AG10803 (cell line): ENCODE measurements at regions not wholly inside any gene's neighbourhood (a gene's known extent, or its start where the extent isn't known, plus 50 kb on each side); places are given as distances from the start of the nearest gene placed in this dataset.
A peak's percentile ranks its signal among the peaks of the same experiment; 100 is the strongest.

Source experiments
- DNase-seq: peaks from one replicate; pipeline ENCODE4 v3.0.0; 2010; ENCODE audit warnings: low read depth
- H3K4me3 ChIP-seq: 2 replicates; pipeline ENCODE4 v1.5.1; 2011; ENCODE audit warnings: mild to moderate bottlenecking, low read length, control low read depth
- TF ChIP-seq, protein P1 (sequence below): conservative IDR thresholded peaks from 2 replicates; pipeline ENCODE4 v1.5.1; 2011; ENCODE audit warnings: mild to moderate bottlenecking, low read length, control low read depth, inconsistent platforms

DNA sequence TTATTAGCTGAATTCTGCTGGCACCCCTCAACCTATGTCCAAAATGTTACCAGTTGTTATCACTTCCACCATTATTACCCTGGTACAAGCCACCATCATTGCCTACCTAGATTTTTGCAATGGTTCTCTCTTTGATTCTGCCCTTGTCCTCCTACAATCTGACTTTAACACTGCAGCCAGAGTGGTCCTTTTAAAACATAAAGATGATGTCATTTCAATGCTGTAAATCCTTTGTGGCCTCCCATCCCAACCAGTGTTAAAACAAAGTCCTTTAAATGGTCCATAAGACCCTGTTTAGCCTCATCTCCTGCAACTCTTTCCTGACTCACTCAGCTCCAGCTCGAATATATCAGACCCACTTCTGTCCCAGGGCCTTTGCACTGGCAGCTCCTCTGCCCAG is 54.9 kb upstream of the FSTL4 start:
- TF ChIP-seq, protein P1, sequence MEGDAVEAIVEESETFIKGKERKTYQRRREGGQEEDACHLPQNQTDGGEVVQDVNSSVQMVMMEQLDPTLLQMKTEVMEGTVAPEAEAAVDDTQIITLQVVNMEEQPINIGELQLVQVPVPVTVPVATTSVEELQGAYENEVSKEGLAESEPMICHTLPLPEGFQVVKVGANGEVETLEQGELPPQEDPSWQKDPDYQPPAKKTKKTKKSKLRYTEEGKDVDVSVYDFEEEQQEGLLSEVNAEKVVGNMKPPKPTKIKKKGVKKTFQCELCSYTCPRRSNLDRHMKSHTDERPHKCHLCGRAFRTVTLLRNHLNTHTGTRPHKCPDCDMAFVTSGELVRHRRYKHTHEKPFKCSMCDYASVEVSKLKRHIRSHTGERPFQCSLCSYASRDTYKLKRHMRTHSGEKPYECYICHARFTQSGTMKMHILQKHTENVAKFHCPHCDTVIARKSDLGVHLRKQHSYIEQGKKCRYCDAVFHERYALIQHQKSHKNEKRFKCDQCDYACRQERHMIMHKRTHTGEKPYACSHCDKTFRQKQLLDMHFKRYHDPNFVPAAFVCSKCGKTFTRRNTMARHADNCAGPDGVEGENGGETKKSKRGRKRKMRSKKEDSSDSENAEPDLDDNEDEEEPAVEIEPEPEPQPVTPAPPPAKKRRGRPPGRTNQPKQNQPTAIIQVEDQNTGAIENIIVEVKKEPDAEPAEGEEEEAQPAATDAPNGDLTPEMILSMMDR = no peak
- DNase-seq = no peak
- H3K4me3 ChIP-seq = no peak overlapping the region

DNA sequence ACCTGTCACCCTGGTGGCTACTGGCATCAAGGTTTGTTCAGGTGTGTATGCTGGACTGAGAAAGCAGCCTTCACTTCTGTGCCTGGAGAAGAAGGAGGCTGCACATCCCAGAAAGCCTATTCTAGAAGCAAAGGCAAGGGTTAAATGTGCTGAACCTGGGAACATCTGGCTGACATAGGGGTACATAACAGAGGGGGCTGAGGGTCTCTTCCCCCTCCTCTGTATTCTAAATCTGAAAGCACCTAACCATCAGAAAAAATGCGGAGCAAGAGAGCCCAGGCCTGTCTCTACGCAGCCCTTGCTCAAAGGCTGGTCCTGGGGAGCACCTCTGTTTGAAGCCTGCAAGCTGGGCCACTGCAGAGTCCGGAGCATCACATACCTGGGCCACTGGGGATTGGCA is 53.2 kb upstream of the FSTL4 start:
- no peak for DNase-seq
- H3K4me3 ChIP-seq = no peak overlapping the region
- TF ChIP-seq, protein P1 = no peak

DNA sequence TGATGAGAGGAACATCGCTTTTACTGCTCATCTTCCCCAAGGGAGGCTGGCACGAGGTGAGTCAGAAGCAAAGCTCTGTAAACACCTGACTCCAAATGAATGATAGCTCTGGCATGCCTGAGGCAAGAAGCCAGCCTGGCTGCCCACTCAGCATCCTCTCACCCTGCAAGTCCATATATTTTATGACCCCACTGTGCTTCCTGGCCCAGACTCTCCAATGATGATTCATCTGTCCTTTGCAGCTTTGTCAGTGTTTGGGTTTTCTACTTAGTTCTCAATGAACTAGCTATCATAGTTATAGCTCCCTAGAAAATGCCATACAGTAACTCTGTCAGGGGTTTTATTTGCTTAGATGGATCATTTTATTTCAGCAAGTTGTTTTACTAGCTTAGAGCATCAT is 52.1 kb upstream of the FSTL4 start:
- TF ChIP-seq, protein P1 = no peak
- no peak overlapping the region for H3K4me3 ChIP-seq
- DNase-seq = peak; percentile 1

DNA sequence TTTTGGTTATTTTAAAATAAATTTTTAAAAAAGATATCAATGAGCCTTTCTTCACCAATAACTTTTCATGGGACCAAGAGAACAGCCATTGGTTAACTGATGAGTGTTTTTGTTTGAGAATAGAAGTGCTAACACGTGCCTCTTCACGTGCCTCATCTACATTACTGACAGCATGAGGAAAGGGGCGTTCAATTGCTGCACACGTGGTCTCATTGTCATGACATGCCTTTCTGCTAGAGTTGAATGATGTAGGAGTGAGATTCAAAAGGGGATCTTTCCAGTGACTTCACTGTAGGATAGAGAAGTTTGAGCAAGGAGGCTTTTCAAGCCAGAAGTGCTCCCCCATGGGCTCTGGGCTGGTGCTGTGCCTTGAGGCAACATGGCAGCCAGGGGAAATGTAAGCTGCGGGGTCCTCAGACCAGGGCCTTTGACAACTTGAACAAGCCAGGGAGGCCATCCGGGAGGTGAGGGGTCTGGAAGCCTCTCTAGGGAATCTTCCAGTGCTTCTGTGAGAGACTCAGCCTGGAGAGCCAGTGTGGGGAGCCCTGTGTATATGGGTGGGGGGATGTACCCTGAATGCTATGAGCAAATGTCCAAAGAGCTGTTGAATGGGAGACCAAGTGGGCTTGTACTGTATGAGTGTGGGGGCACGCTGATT is 51.2 kb upstream of the FSTL4 start:
- TF ChIP-seq, protein P1 = no peak
- H3K4me3 ChIP-seq = no peak overlapping the region
- no peak for DNase-seq

DNA sequence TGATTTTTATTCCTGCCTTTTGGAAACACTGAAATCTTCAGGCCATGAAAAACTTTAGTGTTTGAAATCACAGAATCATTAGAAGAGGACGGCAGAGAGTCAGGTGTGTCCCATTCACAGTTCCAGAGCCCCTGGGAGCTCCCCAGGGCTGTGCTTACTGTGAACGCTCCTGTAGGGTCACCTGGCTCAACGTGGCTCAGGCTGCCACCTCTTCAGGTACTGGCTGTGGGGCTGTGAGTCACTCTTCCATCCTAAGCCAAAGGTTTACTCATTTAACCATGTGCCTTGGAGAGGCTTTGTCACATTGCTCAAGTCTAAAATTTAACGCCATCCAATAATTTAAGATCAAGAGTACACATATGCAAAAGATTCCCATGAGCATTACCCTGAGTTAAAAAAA is 50.2 kb upstream of the FSTL4 start:
- TF ChIP-seq, protein P1 = no peak
- no peak for DNase-seq
- H3K4me3 ChIP-seq = no peak overlapping the region
